ENCODE measurements at regions not wholly inside any gene's neighbourhood (a gene's known extent, or its start where the extent isn't known, plus 50 kb on each side); places are given as distances from the start of the nearest gene placed in this dataset.

DNA sequence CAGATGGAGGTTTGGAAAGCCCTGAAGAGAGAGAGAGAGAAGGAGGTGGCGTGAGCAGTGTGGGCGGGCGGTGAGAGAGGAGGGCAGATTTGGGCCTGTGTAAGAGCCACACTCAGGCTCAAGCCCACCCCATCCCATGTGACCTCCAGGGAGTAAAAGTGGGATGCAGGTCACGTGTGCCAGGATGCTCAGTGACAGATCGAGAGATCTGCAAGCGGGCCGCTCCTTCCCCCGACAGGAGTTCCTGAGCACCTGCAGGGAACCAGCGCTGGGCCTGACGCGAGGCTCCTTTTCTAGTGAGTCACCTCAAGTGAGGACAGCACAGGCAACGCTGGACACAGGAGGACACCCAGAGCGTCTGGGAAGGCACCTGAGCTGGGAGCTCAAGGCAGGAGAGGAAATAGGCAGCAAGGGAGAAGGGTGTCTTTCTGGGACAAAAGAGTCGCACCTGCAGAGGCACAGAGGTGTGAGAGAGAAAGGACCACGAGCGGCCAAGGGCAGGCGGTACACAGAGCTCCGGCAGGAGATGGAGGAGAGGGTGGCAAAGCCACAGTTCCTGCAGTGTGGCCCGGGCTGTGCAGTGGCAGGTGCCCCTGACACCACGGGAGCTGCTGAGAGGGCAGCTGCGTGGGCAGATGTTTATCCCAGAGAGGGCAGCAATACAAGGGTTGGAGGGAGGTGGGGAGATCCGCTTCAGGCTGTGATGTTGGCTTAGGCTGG is 1294.8 kb downstream of the TBC1D22A start:
- no peak for DNase-seq (ENCODE audit: low read depth)
- ChIA-PET CTCF (no interaction called here), POLR2A (no interaction called here)
- Histone ChIP-seq H3K4me3 (ENCODE audit: low read depth, low read length) (no peak overlapping the region), H3K27me3 (ENCODE audit: control insufficient read depth, insufficient read depth, low read length) (no peaks in the 10 kb centered on the region), H3K36me3 (ENCODE audit: control insufficient read depth, insufficient read depth, low read length) (no peaks in the 10 kb centered on the region)
- TF ChIP-seq, protein P1, sequence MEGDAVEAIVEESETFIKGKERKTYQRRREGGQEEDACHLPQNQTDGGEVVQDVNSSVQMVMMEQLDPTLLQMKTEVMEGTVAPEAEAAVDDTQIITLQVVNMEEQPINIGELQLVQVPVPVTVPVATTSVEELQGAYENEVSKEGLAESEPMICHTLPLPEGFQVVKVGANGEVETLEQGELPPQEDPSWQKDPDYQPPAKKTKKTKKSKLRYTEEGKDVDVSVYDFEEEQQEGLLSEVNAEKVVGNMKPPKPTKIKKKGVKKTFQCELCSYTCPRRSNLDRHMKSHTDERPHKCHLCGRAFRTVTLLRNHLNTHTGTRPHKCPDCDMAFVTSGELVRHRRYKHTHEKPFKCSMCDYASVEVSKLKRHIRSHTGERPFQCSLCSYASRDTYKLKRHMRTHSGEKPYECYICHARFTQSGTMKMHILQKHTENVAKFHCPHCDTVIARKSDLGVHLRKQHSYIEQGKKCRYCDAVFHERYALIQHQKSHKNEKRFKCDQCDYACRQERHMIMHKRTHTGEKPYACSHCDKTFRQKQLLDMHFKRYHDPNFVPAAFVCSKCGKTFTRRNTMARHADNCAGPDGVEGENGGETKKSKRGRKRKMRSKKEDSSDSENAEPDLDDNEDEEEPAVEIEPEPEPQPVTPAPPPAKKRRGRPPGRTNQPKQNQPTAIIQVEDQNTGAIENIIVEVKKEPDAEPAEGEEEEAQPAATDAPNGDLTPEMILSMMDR (IDR thresholded peaks at IDR 0.05; ENCODE audit: insufficient read depth, low read depth, low read length), result no peak

DNA sequence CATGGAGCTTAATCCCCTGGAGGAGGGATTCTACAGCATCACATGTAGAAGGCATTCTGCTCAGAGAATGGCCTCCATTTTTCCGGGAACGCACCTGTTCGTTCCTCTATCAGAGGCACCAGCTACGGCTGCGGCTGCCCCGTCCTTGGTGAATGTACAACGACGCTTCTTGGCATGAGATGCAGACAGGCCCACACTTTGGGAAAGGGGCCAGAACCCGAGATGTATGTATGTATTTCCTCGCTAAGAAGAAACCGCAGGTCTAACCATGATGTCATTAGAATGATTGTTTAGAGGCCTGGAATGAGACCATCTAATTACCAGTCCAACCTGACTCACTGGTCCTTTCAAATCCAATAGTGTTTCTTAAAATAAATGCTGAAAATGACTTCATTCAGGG is 1293.4 kb downstream of the TBC1D22A start:
- DNase-seq (ENCODE audit: low read depth), result no peak
- CTCF ChIA-PET, result no interaction called here
- TF ChIP-seq, protein P1 (IDR thresholded peaks at IDR 0.05; ENCODE audit: insufficient read depth, low read depth, low read length), result no peak
- no peak overlapping the region for H3K4me3 ChIP-seq (ENCODE audit: low read depth, low read length)
- H3K36me3 ChIP-seq (ENCODE audit: control insufficient read depth, insufficient read depth, low read length), result no peaks in the 10 kb centered on the region
- POLR2A ChIA-PET, result no interaction called here
- no peaks in the 10 kb centered on the region for H3K27me3 ChIP-seq (ENCODE audit: control insufficient read depth, insufficient read depth, low read length)

DNA sequence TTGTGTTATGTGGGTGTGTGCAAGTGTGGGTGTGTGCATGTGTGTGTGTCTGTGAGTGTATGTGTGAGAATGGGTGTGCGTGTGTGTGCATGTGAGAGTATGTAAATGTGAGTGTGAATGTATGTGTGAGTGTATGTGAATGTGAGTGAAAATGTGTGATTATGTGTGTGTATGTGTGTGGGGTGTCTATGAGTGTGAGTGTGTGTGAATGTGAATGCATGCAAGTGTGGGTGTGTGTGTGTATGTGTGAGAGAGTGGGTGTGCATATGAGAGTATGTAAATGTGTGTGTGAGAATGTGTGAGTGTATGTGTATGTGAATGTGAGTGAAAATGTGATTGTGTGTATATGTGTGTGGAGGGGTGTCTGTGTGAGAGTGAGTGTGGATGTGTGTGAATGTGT is 1292.7 kb downstream of the TBC1D22A start:
- H3K36me3 ChIP-seq (ENCODE audit: control insufficient read depth, insufficient read depth, low read length), result no peaks in the 10 kb centered on the region
- H3K27me3 ChIP-seq (ENCODE audit: control insufficient read depth, insufficient read depth, low read length), result no peaks in the 10 kb centered on the region
- ChIA-PET POLR2A (no interaction called here), CTCF (no interaction called here)
- TF ChIP-seq, protein P1 (IDR thresholded peaks at IDR 0.05; ENCODE audit: insufficient read depth, low read depth, low read length), result no peak
- no peak for DNase-seq (ENCODE audit: low read depth)
- no peak overlapping the region for H3K4me3 ChIP-seq (ENCODE audit: low read depth, low read length)

DNA sequence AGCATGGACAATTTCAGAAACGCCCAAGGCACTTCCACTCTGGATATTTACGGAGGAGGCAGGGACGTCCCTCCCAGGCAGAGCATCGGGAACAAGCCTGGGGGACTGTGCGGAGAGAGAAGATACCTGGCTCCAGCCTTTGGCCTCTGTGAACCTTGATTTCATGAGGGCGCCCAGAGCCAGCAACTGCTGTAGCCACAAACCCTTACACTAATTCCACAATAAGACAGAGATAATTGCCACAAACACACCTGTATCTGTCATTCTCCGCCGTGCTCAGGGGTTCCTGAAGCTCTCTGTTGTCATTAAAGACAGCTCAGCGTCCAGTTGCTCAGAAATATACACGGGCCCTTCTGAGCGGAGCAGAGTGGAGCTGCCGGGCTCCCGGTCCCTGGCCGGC is 1292.1 kb downstream of the TBC1D22A start:
- Histone ChIP-seq H3K4me3 (ENCODE audit: low read depth, low read length) (no peak overlapping the region), H3K36me3 (ENCODE audit: control insufficient read depth, insufficient read depth, low read length) (no peaks in the 10 kb centered on the region), H3K27me3 (ENCODE audit: control insufficient read depth, insufficient read depth, low read length) (no peaks in the 10 kb centered on the region)
- ChIA-PET CTCF (no interaction called here), POLR2A (no interaction called here)
- TF ChIP-seq, protein P1 (IDR thresholded peaks at IDR 0.05; ENCODE audit: insufficient read depth, low read depth, low read length), result no peak
- no peak for DNase-seq (ENCODE audit: low read depth)

DNA sequence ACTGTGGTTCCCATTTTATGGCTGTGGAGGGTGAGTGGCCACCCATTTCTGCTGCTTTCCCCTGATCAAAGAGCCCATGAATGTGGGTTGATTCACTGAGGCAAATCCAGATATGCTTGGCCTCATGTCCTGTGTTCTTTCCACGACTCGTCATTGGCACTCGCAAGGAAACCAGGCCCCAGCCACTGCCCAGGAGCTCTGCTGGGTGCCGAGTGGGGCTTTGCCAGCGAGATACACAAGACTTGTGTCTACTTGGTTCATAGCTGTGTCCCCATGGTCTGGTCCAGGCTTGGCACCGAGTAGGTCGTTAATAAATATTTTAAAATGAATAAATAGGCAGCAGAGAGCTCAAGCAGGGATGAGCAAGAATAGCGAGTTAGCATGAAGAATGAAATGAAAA is 1291.5 kb downstream of the TBC1D22A start:
- no peak overlapping the region for H3K4me3 ChIP-seq (ENCODE audit: low read depth, low read length)
- DNase-seq (ENCODE audit: low read depth), result no peak
- TF ChIP-seq, protein P1 (IDR thresholded peaks at IDR 0.05; ENCODE audit: insufficient read depth, low read depth, low read length), result no peak
- POLR2A ChIA-PET, result no interaction called here
- CTCF ChIA-PET, result no interaction called here
- no peaks in the 10 kb centered on the region for H3K27me3 ChIP-seq (ENCODE audit: control insufficient read depth, insufficient read depth, low read length)
- H3K36me3 ChIP-seq (ENCODE audit: control insufficient read depth, insufficient read depth, low read length), result no peaks in the 10 kb centered on the region

Measured in BJ (cell line).